HEK293T (cell line): ENCODE measurements at regions not wholly inside any gene's neighbourhood (a gene's known extent, or its start where the extent isn't known, plus 50 kb on each side); places are given as distances from the start of the nearest gene placed in this dataset.

ENCODE experiments used
- CTCF ChIA-PET: fragments of 350-600 bp; formaldehyde crosslinking; extraction: SDS; loops from one replicate; lab custom pipeline; 2021; ENCODE audit warnings: antibody characterized with exemption, inconsistent platforms; lab: Yijun Ruan, JAX
- POLR2A ChIA-PET: fragments of 350-600 bp; formaldehyde crosslinking; extraction: SDS; loops from one replicate; lab custom pipeline; 2020; ENCODE audit warnings: antibody characterized with exemption, inconsistent platforms; lab: Yijun Ruan, JAX
- DNase-seq: peaks from one replicate; pipeline ENCODE4 v3.0.0; 2012; ENCODE audit warnings: mixed read lengths; ENCODE audit errors: extremely low spot score
- ARNT ChIP-seq: fragments of 450-650 bp; IDR thresholded peaks from 2 replicates; pipeline ENCODE4 v1.6.1; 2017; ENCODE audit warnings: mild to moderate bottlenecking
- BHLHE40 ChIP-seq: fragments of 450-650 bp; IDR thresholded peaks from 2 replicates; pipeline ENCODE4 v1.6.1; 2016; ENCODE audit warnings: mild to moderate bottlenecking, moderate library complexity, borderline replicate concordance
- CTBP1 ChIP-seq: fragments of 450-650 bp; IDR thresholded peaks from 2 replicates; pipeline ENCODE4 v1.6.1; 2016; ENCODE audit warnings: borderline replicate concordance
- ELF4 ChIP-seq: fragments of 450-650 bp; IDR thresholded peaks from 2 replicates; pipeline ENCODE4 v1.6.1; 2017; ENCODE audit warnings: antibody characterized with exemption
- FOXA1 ChIP-seq: fragments of 450-650 bp; IDR thresholded peaks from 2 replicates; pipeline ENCODE4 v1.6.1; 2016; ENCODE audit warnings: mild to moderate bottlenecking
- FOXK2 ChIP-seq: fragments of 450-650 bp; IDR thresholded peaks from 2 replicates; pipeline ENCODE4 v1.6.1; 2016; ENCODE audit warnings: mild to moderate bottlenecking
- FOXM1 ChIP-seq: fragments of 450-650 bp; IDR thresholded peaks from 2 replicates; pipeline ENCODE4 v1.6.1; 2017; ENCODE audit warnings: mild to moderate bottlenecking, borderline replicate concordance
- HDGF ChIP-seq: fragments of 450-650 bp; IDR thresholded peaks from 2 replicates; pipeline ENCODE4 v1.6.1; 2017; ENCODE audit warnings: antibody characterized with exemption, borderline replicate concordance
- L3MBTL2 ChIP-seq: fragments of 450-650 bp; conservative IDR thresholded peaks from 2 replicates; pipeline ENCODE4 v1.6.1; 2016; ENCODE audit warnings: mild to moderate bottlenecking
- LEF1 ChIP-seq: fragments of 450-650 bp; IDR thresholded peaks from 2 replicates; pipeline ENCODE4 v1.6.1; 2017; ENCODE audit warnings: mild to moderate bottlenecking, borderline replicate concordance
- NFRKB ChIP-seq: fragments of 450-650 bp; IDR thresholded peaks from 2 replicates; pipeline ENCODE4 v1.6.1; 2016; ENCODE audit warnings: mild to moderate bottlenecking, moderate library complexity
- SP1 ChIP-seq: fragments of 450-650 bp; IDR thresholded peaks from 2 replicates; pipeline ENCODE4 v1.6.1; 2017
- SUZ12 ChIP-seq: fragments of 450-650 bp; IDR thresholded peaks from 2 replicates; pipeline ENCODE4 v1.6.1; 2016; ENCODE audit warnings: mild to moderate bottlenecking
- TARDBP ChIP-seq: fragments of 450-650 bp; IDR thresholded peaks from 2 replicates; pipeline ENCODE4 v1.6.1; 2016
- ZNF384 ChIP-seq: fragments of 450-650 bp; IDR thresholded peaks from 2 replicates; pipeline ENCODE4 v1.6.1; 2016
- TF ChIP-seq, protein P1 (sequence below): fragments of 450-650 bp; IDR thresholded peaks from 2 replicates; pipeline ENCODE4 v1.6.1; 2016

DNA sequence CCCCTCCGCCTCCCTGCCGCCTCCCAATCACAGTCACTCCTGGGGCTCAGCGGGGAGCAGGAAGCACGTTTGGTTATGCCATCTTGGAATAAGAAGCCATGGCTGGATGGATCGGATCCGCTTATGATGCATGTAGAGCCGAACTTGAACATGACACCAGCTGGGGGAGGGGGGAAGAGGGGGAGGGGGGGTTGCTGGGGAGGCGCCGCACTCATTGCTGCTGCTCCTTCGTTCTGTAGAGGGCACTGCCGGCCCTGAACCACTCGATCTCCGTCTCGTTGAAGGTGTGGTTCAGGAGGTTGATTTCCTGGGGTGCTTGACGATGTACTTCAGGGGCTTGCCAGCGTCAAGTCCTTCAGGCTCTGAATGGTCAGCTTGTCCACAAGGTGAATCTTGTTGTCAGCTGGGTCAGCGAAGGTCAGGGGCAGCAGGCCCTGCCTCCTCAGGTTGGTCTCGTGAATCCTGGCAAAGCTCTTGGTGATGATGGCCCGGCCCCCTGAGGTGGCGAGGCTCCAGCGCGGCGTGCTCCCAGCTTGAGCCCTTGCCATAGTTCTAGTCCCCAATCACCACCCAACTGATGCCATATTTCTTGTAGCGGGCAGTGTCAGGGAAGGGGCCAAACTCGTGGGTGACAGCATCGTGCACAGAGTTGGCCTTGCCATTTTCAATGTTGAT lies 476.9 kb upstream of the ISX start:
- ChIA-PET CTCF (no interaction called here), POLR2A (no interaction called here)
- TF ChIP-seq ARNT (no peak), LEF1 (no peak), SP1 (no peak), HDGF (no peak), SUZ12 (no peak), TARDBP (no peak), FOXM1 (no peak), CTBP1 (no peak), ZNF384 (no peak)
- no peak for DNase-seq

DNA sequence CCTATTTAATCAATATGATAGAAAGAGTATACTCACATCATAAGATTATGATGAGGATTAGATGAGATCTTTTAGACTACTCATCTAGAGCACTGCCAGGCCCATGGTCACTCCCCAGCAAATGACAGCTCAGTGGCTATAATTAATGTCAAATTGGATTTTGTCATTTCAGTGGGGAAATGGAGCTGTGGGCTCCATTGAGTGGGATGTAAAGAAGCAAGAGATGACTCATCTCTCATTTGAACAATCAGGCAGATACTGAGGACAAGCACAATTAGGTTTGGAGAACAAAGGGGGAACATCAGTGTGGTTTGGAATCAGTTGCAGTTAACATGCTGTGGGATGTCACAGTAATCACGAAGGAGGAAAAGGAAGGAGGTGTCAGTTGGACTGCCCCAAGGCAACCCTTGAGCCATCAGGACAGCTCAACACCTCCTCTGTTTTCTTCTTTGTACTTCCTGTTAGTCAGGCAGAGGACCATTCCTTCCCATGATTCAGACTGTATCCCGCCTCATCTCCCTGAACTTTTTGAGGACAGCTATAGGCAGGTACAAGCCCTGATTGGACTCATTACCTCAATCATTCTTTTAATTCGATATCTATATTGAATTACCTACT lies 473.7 kb upstream of the ISX start:
- TF ChIP-seq HDGF (no peak), SP1 (no peak), FOXA1 (no peak), L3MBTL2 (no peak), TARDBP (no peak), FOXK2 (no peak), NFRKB (no peak), ELF4 (no peak)
- ChIA-PET POLR2A (no interaction called here), CTCF (no interaction called here)
- no peak for DNase-seq

DNA sequence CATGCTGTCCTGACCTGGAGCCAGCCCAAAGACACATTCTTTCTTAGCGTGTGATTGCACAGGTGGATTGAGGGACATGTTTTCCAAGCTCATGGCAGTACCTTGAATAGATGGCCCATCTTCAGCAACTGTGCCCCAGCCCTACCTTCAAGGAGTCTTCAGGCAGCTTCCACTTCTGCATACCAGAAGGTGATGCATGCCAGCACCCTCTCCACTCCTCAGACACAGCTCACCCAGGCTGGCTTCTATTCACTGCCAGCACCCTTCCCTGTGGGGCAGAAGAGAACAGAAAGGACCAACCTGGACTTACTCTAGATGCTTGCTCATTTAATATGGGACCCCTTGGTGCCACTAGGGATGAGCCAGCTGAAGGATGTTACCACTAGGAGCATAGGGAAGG lies 466.4 kb upstream of the ISX start:
- DNase-seq: no peak
- POLR2A ChIA-PET: no interaction called here
- CTCF ChIA-PET: no interaction called here
- TF ChIP-seq, protein P1, sequence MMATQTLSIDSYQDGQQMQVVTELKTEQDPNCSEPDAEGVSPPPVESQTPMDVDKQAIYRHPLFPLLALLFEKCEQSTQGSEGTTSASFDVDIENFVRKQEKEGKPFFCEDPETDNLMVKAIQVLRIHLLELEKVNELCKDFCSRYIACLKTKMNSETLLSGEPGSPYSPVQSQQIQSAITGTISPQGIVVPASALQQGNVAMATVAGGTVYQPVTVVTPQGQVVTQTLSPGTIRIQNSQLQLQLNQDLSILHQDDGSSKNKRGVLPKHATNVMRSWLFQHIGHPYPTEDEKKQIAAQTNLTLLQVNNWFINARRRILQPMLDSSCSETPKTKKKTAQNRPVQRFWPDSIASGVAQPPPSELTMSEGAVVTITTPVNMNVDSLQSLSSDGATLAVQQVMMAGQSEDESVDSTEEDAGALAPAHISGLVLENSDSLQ: no peak
- no peak for TF ChIP-seq HDGF

DNA sequence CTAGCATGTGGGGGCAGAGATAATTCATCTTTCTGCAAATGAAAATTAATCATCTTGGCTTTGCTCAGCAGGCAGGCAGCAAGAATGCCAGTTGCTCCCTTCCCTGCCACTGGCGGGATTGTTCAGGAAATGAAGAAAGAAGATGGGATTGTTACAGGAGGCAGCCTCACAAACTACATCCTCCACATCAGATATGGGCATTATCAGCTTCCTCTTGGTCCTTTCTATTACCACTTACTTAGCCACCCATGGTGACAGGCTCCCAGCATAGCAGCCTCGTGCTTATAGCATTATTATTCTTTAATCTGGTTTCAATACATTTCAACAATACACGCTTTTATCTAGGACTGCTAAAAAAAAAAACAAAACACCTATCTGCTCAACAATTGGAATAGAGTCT lies 461.6 kb upstream of the ISX start:
- CTCF ChIA-PET: no interaction called here
- TF ChIP-seq CTBP1: no peak
- no peak for TF ChIP-seq SP1
- no peak for TF ChIP-seq TARDBP
- no peak for TF ChIP-seq BHLHE40
- TF ChIP-seq ARNT: no peak
- TF ChIP-seq ELF4: no peak
- no peak for TF ChIP-seq SUZ12
- no peak for TF ChIP-seq LEF1
- TF ChIP-seq L3MBTL2: no peak
- TF ChIP-seq FOXK2: no peak
- TF ChIP-seq HDGF: no peak
- TF ChIP-seq, protein P1: no peak
- TF ChIP-seq FOXA1: no peak
- no peak for TF ChIP-seq NFRKB
- no peak for TF ChIP-seq FOXM1
- TF ChIP-seq ZNF384: no peak
- POLR2A ChIA-PET: no interaction called here
- DNase-seq: no peak

DNA sequence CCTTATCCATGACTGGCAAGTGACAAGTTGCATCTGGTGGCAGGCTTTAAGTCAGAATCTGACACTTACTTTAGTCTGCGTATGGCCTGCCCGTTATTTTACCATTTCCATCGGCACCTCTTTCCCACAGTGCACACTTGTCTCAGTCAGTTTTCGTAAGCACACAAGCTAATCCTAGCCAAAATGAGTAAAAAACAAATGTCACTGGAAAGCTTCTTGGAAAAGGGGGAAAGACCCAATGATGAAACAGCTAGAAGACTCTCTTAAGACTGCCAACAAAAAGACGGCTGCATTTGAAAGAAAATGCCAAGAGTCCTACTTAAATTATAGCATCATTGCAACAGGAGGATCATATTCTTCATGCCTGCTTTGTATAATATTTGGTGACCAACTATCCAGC lies 457.9 kb upstream of the ISX start:
- no peak for TF ChIP-seq FOXM1
- no peak for TF ChIP-seq TARDBP
- TF ChIP-seq L3MBTL2: no peak
- no peak for TF ChIP-seq SUZ12
- TF ChIP-seq, protein P1: no peak
- DNase-seq: no peak
- ChIA-PET CTCF (no interaction called here), POLR2A (no interaction called here)

- CTCF ChIA-PET: no interaction called here
- POLR2A ChIA-PET: no interaction called here
- TF ChIP-seq, protein P1: no peak
- TF ChIP-seq SP1: no peak
- no peak for TF ChIP-seq HDGF
- no peak for TF ChIP-seq L3MBTL2
- no peak for TF ChIP-seq ARNT
- TF ChIP-seq BHLHE40: no peak
- no peak for TF ChIP-seq ZNF384
- TF ChIP-seq FOXK2: no peak
- no peak for TF ChIP-seq TARDBP
- DNase-seq: no peak
Observed at GRCh38 chr22:34608540-34609115, 457.3 kb upstream of the ISX start.
